ENCODE measurements at regions not wholly inside any gene's neighbourhood (a gene's known extent, or its start where the extent isn't known, plus 50 kb on each side); places are given as distances from the start of the nearest gene placed in this dataset.

DNA sequence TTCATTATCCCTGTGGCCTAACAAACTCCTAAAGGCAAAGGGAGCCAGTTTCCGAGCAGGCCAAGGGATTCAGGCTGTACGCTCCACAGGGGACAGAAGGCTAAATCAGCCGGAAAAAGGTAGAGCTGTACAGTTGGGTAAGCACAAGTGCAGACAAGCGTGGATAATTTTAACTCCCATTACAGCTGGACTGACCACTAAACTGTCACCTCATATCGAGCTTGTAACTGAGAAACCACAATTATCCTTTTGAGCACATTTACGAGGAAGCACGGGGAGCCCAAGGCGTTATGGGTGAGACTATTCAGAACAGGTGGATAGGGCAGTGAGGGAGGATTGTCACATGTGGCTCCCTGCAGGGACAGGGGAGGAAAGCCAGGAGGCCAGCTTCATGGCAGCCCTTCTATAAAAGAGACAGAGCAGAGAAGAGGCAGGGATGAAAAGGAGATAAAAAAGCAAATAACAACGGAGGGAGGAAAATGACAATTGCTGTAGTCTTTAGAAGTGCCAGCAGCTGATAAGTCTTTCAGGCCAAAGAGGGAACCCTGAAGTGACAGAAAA is 288.0 kb downstream of the FGFR2 start:
- Histone ChIP-seq H3K4me3 (no peak overlapping the region), H3K4me1 (no peaks in the 10 kb centered on the region), H3K36me3 (no peaks in the 10 kb centered on the region), H3K27me3 (replicated peaks in 1 of 7) (no peaks in the 10 kb centered on the region), H3K9me3 (peaks cover 0 to 3% (median 0%) of the 10 kb centered on the region in 8 donors), H3K27ac (no peak overlapping the region)
- intact Hi-C loops (cut with DNase I; ENCODE audit: low total_unique reads) = no loop called here
- DNase-seq = no peak
- WGBS, 5 donors = 39 to 50% (median 46%) methylated on average over 9 of the region's 9 CpGs
- no peak for TF ChIP-seq POLR2A (IDR thresholded peaks at IDR 0.05)
- no peak for TF ChIP-seq POLR2AphosphoS5 (IDR thresholded peaks at IDR 0.05)
- TF ChIP-seq, protein P1, sequence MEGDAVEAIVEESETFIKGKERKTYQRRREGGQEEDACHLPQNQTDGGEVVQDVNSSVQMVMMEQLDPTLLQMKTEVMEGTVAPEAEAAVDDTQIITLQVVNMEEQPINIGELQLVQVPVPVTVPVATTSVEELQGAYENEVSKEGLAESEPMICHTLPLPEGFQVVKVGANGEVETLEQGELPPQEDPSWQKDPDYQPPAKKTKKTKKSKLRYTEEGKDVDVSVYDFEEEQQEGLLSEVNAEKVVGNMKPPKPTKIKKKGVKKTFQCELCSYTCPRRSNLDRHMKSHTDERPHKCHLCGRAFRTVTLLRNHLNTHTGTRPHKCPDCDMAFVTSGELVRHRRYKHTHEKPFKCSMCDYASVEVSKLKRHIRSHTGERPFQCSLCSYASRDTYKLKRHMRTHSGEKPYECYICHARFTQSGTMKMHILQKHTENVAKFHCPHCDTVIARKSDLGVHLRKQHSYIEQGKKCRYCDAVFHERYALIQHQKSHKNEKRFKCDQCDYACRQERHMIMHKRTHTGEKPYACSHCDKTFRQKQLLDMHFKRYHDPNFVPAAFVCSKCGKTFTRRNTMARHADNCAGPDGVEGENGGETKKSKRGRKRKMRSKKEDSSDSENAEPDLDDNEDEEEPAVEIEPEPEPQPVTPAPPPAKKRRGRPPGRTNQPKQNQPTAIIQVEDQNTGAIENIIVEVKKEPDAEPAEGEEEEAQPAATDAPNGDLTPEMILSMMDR (IDR thresholded peaks at IDR 0.05 in 8 of 11, conservative IDR thresholded peaks at IDR 0.05 in 3 of 11) = no peak

DNA sequence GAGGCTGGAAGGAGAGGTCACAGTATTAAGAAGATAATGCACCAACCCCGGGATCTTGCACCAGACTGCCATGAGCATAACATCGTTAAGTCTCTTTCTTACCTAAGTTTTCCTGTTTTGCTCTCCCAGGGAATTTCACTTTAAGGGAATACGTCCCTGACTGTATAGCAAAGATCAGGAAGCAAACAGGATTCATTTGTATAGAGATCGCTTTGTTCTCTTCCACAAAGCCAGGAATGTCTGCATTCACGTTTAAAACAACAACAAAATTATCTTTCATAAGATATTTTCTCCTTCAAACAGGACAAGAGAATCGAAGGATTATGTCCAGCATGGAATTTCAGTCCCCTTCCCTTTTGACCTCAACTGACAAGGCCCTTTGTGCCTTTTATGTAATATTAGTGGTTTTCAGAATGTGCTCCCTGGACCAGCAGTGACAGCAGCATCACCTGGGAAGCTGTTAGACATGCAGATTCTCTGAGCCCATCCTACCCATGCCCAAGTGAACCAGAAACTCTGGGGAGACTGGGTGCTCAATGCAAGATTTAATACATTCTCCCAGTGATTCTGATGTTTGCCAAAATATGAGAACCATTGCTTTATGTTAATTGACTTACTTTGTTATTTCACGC is 286.3 kb downstream of the FGFR2 start:
- Histone ChIP-seq H3K36me3 (no peaks in the 10 kb centered on the region), H3K4me1 (no peaks in the 10 kb centered on the region), H3K4me3 (no peak overlapping the region), H3K27me3 (replicated peaks in 1 of 7) (no peaks in the 10 kb centered on the region), H3K27ac (no peak overlapping the region), H3K9me3 (peaks cover 0 to under 1% (median 0%) of the 10 kb centered on the region in 8 donors)
- no peak for DNase-seq
- intact Hi-C loops (cut with DNase I; ENCODE audit: low total_unique reads) = no loop called here
- WGBS, 5 donors = 69 to 76% (median 71%) methylated on average over 7 of the region's 7 CpGs
- no peak for TF ChIP-seq POLR2AphosphoS5 (IDR thresholded peaks at IDR 0.05)
- no peak for TF ChIP-seq POLR2A (IDR thresholded peaks at IDR 0.05)
- TF ChIP-seq, protein P1 (IDR thresholded peaks at IDR 0.05 in 8 of 11, conservative IDR thresholded peaks at IDR 0.05 in 3 of 11) = no peak

DNA sequence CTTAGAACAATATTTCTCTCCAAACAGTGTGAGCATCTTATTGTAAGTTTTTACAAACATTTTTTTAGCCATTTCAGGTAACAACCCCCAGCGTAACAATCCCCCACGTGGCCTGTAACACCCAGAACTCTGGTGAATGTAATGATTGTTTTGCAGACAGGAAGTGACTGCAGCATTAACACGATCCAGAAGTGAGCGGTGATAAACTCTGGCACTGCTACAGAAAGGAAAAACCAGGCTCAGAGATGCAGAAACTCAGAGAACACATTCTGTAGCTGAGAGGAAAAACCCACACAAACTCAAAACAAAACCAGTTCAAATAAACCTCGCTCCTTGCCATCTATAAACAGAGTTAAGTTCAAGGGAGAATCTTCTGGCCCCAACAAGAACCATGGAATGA is 285.7 kb downstream of the FGFR2 start:
- Histone ChIP-seq H3K27me3 (replicated peaks in 1 of 7) (no peaks in the 10 kb centered on the region), H3K4me3 (no peak overlapping the region), H3K4me1 (no peaks in the 10 kb centered on the region), H3K27ac (no peak overlapping the region), H3K9me3 (no peaks in the 10 kb centered on the region), H3K36me3 (no peaks in the 10 kb centered on the region)
- DNase-seq = no peak
- TF ChIP-seq, protein P1 (IDR thresholded peaks at IDR 0.05 in 8 of 11, conservative IDR thresholded peaks at IDR 0.05 in 3 of 11) = no peak
- no peak for TF ChIP-seq POLR2AphosphoS5 (IDR thresholded peaks at IDR 0.05)
- TF ChIP-seq POLR2A (IDR thresholded peaks at IDR 0.05) = no peak
- 16 to 22% (median 18%) methylated on average over 5 of the region's 5 CpGs for WGBS, 5 donors
- intact Hi-C loops (cut with DNase I; ENCODE audit: low total_unique reads) = no loop called here

DNA sequence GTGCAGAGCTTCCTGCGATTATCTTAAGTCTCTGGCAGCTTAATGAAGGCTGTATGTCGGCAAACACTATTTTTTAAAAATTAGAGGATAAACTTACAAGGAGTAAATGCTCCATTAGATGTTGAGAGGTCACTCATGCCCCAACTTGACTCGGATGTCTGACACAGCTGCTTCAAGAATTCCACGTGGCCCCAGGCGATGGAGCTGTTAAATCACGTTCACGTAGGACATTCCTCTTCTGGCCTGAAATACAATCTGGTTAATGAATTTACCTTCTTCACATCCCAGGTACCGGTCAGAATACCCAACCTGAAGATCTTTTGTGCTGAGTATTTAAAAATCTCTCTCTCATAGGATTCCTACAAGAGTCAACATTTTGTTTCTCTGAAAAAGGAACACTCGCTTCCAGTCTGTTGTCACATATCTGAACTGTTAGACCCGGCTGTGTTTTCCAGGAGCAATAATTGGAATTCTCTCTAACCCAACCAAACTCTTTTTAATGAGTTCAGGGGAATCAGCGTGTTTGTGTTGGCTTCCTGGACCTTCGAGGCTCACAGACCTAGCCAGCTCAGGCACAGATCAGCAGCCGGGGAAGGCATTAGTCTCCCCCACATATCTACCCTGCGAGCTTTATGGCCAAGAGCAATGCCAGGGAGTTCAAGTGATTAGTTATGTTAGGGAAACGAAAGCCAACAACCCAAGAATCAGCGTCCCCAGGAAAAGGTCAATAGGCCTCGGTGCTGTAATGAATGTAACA is 284.9 kb downstream of the FGFR2 start:
- no peaks in the 10 kb centered on the region for H3K36me3 ChIP-seq
- H3K27me3 ChIP-seq (replicated peaks in 1 of 7) = no peaks in the 10 kb centered on the region
- TF ChIP-seq, protein P1 (IDR thresholded peaks at IDR 0.05 in 8 of 11, conservative IDR thresholded peaks at IDR 0.05 in 3 of 11) = no peak
- TF ChIP-seq POLR2A (IDR thresholded peaks at IDR 0.05) (no peak), POLR2AphosphoS5 (IDR thresholded peaks at IDR 0.05) (no peak)
- intact Hi-C loops (cut with DNase I; ENCODE audit: low total_unique reads) = no loop called here
- 73 to 82% (median 80%) methylated on average over 17 of the region's 17 CpGs for WGBS, 5 donors
- no peak for DNase-seq
- no peak overlapping the region for H3K27ac ChIP-seq
- no peaks in the 10 kb centered on the region for H3K4me1 ChIP-seq
- no peaks in the 10 kb centered on the region for H3K9me3 ChIP-seq
- no peak overlapping the region for H3K4me3 ChIP-seq
